OCI-M1 (cell line): ENCODE measurements at regions not wholly inside any gene's neighbourhood (a gene's known extent, or its start where the extent isn't known, plus 50 kb on each side); places are given as distances from the start of the nearest gene placed in this dataset.

Source experiments
- DNase-seq: peaks from one replicate; lab custom pipeline; 2025; lab: John Stamatoyannopoulos, UW

- no peak for DNase-seq
Observed at GRCh38 chr5:124421584-124421983, 324.9 kb downstream of the ZNF608 start.

- no peak for DNase-seq
Observed at GRCh38 chr5:124420952-124421351, 325.5 kb downstream of the ZNF608 start.

GRCh38 chr5:124419531-124419930, 326.9 kb downstream of the ZNF608 start:
- no peak for DNase-seq

- DNase-seq, result no peak
Observed at GRCh38 chr5:124418390-124418789, 328.0 kb downstream of the ZNF608 start.

- DNase-seq, result no peak
Observed at GRCh38 chr5:124417196-124417595, 329.2 kb downstream of the ZNF608 start.

GRCh38 chr5:124416627-124417026, 329.8 kb downstream of the ZNF608 start:
- no peak for DNase-seq

GRCh38 chr5:124414973-124415372, 331.5 kb downstream of the ZNF608 start:
- no peak for DNase-seq

GRCh38 chr5:124410539-124411488, 335.6 kb downstream of the ZNF608 start:
- DNase-seq, result no peak

- no peak for DNase-seq
Observed at GRCh38 chr5:124408738-124409453, 337.5 kb downstream of the ZNF608 start.

- no peak for DNase-seq
Observed at GRCh38 chr5:124404796-124405195, 341.6 kb downstream of the ZNF608 start.

GRCh38 chr5:124403281-124403680, 343.2 kb downstream of the ZNF608 start:
- no peak for DNase-seq

GRCh38 chr5:124402144-124402581, 344.3 kb downstream of the ZNF608 start:
- DNase-seq, result no peak

GRCh38 chr5:124401476-124402143, 344.8 kb downstream of the ZNF608 start:
- DNase-seq, result no peak

GRCh38 chr5:124399426-124399961, 346.9 kb downstream of the ZNF608 start:
- no peak for DNase-seq

GRCh38 chr5:124398460-124398859, 348.0 kb downstream of the ZNF608 start:
- DNase-seq, result no peak

- no peak for DNase-seq
Observed at GRCh38 chr5:124397317-124397716, 349.1 kb downstream of the ZNF608 start.

- DNase-seq, result no peak
Observed at GRCh38 chr5:124395926-124396325, 350.5 kb downstream of the ZNF608 start.

- DNase-seq, result no peak
Observed at GRCh38 chr5:124395287-124395686, 351.2 kb downstream of the ZNF608 start.

- DNase-seq, result no peak
Observed at GRCh38 chr5:124394700-124395245, 351.7 kb downstream of the ZNF608 start.

GRCh38 chr5:124393584-124394379, 352.7 kb downstream of the ZNF608 start:
- no peak for DNase-seq

- no peak for DNase-seq
Observed at GRCh38 chr5:124383693-124384092, 362.7 kb downstream of the ZNF608 start.
